Left cardiac atrium (tissue), 4 donors: ENCODE measurements at regions not wholly inside any gene's neighbourhood (a gene's known extent, or its start where the extent isn't known, plus 50 kb on each side); places are given as distances from the start of the nearest gene placed in this dataset.

Experiments
- ATAC-seq, 2 donors: fragments of 200-7000 bp; cut with Tn5 transposase; one replicate each; pipeline ENCODE4 v1.9.1; 2020; ENCODE audit warnings: mild to moderate bottlenecking in 2 of 2, moderate library complexity in 2 of 2
- DNase-seq: peaks from one replicate; pipeline ENCODE4 v3.0.0-alpha.2; 2020
- intact Hi-C, 2 donors: fragments of 100-400 bp; cut with DNase I; formaldehyde crosslinking; loops; one replicate each; pipeline versions ENCODE4 v1.14.1 to v1.15.1; 2022 to 2023
- donor health status: DM: no; HTN: yes; CAD: no.
- donor health status: DM: no; HTN: yes; CAD: no; lungs with severe emphysema.
- donor health status: DM: yes; HTN: yes; CAD: no.
- donor health status: Dilated cardiomyopathy.

DNA sequence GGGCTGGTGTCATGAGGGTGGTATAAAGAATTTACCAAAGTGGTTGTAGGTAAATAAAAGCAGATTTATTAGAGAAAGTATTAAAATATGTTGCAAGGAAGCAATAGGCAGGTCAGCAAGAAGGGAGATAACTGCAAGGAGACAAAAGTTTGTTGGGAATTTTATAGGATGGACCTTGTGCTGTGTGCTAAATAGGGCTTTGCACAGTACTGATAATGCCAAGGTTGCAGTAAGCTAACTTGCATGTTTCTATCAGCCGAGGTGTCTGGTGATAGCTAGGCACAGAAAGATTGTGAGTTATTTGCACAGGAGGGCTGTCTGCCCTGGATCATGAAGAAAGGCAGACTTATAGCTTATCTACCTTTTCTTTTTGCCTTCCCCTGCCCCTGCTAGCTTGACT lies 102.5 kb upstream of the SPRED1 start:
- intact Hi-C loops: no loop called here
- DNase-seq (no peak), ATAC-seq (no peak)

DNA sequence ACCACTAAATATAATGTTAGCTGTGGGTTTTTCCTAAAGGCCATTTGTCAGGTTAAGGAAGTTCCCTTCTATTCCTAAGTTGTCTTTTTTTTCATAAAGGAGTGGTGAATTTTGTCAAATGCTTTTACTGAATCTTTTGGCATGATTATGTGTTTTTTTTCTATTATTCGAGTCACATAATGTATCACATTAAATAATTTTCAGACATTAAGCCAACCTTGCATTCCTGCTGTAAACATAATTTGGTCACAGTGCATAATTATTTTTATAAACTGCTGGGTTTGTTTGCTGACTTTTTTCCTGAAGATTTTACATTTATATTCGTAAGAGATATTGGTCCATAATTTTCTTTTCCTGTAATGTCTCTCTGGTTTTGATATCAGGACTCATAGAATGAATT lies 101.8 kb upstream of the SPRED1 start:
- intact Hi-C loops: no loop called here
- DNase-seq (no peak), ATAC-seq (no peak)

DNA sequence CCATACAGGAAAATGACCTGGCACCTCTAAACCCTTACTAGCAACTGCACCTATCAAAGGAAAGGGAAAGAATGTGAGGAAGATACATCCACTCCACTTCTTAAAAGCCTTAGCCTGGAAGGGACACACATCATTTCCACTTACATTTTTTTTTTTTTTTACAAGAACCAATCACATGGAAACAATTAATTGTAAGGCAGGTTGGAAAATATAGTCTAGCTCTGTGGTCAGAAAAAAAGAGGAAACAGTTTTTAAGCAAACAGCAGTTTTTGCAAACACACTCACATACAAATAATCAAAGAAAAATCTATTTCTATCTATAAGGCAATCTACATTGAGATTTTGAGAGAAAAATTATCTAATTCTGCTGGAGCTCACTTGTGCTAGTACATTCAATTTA lies 98.9 kb upstream of the SPRED1 start:
- no peak for ATAC-seq
- no peak for DNase-seq
- intact Hi-C loops: no loop called here

DNA sequence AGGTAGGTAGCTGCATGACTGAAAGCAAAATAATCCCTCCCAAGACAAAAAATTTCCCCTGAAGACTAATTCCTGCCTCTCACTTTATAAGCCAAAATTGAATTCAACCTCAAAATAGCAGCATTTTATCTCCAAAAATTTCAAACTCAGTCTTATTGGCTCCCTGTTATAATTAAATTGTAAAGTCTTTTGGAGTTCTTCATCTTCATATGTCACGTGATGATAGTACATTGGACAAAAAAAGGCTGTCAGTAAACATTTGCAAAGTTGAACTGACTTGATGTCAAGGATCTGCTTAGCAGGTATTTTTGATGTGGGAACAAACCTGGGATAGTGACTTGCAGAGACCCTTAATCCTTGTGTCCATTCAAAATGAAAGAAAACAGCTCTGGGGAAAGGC lies 98.4 kb upstream of the SPRED1 start:
- ATAC-seq (no peak), DNase-seq (no peak)
- intact Hi-C loops: no loop called here

DNA sequence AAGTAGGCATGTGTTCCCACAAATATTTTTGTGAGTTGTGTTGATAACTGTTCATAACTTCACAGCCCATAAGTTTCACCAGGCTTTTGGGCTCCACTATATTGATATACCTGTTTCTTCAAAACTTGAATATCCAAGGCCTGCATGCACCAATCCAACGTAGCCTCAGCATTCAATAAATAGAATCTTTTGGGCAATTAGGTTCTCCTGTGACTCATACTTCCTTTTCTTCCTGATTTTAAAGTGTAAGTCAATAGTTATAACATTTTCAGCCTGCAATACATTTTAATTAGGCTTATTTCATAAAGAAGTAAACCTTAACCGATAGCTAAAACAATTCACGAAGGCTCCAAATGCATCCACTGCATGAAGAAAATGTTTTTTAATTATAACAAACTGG lies 97.8 kb upstream of the SPRED1 start:
- intact Hi-C loops: no loop called here
- no peak for ATAC-seq

DNA sequence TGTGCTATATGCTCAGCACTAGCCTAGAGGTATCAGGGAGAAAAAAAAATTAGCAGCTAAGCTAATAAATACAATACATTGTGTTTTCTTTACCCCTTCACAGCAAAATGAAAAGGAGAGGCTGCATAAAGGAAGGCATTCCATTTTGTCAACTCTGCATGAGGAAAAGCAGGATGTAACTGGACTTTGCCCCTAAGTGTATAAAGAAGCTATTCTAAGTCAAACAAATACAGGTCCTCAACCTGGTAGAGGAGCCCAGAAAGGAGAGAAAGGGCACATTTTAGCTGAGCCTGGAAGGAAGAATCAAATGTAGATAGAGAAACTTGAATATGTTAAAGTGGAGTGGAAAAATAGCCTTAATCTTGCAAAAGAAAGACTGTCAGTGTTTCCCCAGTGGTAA lies 89.0 kb upstream of the SPRED1 start:
- intact Hi-C loops: no loop called here
- DNase-seq: no peak
- ATAC-seq: no peak

More for the DNA sequence above, 97.8 kb upstream of the SPRED1 start:
- no peak for DNase-seq

DNA sequence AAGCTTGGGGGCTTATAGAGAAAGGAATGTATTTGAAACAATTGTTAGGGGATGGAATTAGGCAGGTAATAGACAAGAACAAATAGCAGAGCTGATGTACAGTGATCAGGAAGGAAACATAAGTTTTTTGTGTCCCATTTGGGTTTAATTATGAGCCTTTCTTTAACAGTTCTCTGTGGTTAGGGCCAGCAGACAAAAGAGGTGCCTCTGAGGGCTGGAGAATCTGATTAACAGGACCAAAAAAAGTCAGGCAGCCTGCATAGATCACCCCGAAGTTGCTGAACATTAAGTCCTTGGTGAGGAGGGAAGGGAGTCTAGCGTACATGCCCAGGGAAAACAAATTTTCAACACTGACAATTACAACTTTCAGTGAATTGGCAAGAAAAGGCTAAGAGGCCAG lies 88.6 kb upstream of the SPRED1 start:
- ATAC-seq (no peak), DNase-seq (no peak)
- intact Hi-C loops: no loop called here

DNA sequence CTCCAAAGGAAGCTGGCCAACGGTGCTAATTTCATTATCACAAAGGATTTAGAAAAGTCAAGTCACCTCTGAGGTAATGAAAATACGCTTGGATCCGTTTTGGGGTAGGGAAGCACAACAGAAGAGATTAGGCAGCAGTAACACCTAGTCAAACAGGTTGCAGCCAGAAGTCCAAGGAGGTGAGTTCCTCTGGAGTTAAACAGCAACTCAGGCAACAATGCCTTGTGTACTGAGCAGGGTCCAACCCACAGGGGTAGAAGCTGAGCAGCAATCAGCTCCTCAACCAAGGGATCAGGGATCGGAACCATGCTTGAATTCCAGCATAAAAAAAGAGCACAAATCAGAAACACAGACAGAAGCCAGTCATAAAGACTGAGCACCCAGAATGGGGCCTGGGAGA lies 88.1 kb upstream of the SPRED1 start:
- DNase-seq (no peak), ATAC-seq (no peak)
- intact Hi-C loops: no loop called here

DNA sequence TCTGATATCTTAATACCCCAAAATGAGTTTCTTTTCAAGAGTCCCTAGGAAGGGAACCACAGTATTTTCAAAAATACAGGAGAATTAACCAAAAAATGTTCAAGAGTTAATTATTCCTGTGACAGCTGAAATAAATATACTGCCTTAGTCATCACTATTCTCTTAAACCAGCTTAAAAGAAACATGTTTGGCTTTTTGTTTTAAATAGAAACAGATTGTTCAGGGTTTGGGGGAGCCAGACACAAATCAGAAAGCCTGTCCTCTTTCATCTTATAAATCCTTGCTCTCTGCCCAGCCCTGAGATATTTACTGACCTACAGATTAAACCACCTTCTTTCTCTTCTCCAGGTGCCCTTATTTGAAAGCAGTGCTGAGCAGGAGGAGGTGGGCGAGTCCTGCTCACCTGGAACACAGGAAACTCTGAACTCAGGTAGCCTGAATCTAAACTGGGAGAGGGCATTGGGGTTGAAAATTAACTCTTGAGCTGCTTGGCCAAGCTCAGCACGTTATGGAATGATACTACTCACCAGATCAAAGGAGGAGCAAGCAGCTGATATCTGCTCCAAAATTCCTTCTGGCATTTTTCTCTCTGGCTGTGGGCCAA lies 84.1 kb upstream of the SPRED1 start:
- DNase-seq (no peak), ATAC-seq (no peak)
- intact Hi-C loops: no loop called here

DNA sequence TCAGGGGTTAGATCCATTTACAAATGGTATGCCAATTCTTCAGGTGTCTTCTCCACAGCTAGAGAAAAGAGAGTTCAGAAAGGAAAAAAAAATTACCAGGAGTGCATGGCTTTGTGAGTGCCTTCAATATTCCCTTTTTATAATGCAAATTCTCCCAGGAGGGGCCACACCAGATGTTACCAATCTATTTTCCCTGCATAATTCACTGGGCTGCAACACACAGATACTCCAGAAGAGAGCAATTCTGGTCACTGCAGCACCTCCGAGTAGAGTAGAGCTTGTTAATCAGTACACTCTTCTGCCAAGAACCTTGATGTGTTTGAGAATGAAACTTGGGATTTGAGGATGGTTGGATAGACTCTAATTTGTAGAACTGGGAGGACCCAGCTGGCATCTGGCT lies 80.7 kb upstream of the SPRED1 start:
- no peak for DNase-seq
- ATAC-seq: no peak
- intact Hi-C loops: no loop called here

DNA sequence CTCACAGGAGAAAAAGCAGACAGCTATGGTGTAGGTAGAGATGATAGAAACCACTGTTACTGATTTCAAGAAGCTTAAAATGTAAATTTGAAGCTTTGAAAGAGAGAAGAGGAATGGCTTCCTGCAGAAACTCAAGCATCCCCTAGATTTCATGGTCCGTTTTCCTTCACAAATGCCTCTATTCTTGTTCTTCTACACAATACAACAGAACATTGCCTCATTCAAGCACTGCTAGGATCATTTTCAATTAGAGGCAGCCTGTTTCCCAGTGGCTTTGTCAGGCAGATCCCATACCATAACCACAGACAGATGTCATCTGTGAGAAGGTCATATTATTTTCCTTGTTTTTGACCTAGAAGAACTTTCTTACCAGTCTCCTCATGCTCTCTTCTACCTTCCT lies 77.9 kb upstream of the SPRED1 start:
- no peak for ATAC-seq
- intact Hi-C loops: no loop called here

DNA sequence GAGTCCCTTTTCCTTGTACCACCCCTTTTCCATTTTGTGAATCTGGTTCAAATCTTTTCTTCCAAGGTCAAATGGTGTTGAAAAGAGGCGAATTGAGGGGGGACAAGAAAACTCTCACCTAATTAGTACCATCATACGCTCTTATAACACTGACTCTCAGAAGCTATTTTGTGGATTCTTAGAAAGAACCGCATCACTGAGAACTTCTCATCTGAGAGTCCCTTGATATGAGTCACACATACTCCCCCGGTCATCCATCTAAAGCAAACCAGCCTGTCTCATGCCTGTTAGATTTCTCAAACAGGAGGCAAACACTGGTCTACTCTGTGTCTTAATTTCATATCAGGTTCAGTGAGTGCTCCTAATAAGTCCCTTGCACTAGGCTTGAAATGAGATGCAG lies 76.5 kb upstream of the SPRED1 start:
- ATAC-seq: peak in 1 of 2 donors; percentile 33
- intact Hi-C loops: no loop called here

More for the DNA sequence above, 77.9 kb upstream of the SPRED1 start:
- DNase-seq: no peak

DNA sequence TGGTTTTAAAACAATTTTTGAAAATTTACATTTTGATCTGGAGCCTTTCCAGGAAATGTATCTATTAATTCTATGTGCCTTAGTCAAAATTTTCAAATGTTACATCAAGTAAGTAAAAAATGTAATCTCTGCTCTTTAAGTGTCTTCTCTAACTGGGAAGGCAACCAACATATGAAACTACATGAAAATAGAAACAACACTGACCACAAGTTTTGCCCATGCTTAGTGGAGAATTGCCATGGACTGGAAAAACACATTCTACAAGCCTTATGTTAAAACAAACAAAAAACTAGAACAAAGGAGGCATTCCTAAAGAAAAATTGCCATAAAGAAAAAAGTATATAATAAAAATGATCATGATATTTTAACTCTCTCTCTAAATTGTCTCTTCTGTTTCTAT lies 75.9 kb upstream of the SPRED1 start:
- DNase-seq (no peak), ATAC-seq (no peak)
- intact Hi-C loops: no loop called here

More for the DNA sequence above, 76.5 kb upstream of the SPRED1 start:
- no peak for DNase-seq

DNA sequence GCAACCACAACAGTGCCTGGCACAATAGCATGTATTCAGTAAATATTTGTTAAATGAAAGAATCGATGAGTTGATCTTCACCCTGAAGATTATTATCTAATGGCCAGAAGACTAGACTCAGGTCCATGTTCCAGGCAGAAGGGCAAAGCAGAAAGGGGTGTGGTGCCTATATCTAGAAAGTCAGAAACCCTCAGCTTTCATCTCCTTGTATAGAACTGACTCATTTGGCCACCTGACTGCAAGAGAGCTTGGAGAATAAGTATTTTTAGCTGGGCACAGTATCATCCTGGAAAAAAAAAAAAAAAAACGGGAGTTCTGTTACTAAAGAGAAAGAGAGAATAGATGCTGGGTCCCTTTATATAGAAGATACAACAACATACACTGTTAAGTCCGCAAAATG lies 69.7 kb upstream of the SPRED1 start:
- ATAC-seq: no peak
- intact Hi-C loops: no loop called here

DNA sequence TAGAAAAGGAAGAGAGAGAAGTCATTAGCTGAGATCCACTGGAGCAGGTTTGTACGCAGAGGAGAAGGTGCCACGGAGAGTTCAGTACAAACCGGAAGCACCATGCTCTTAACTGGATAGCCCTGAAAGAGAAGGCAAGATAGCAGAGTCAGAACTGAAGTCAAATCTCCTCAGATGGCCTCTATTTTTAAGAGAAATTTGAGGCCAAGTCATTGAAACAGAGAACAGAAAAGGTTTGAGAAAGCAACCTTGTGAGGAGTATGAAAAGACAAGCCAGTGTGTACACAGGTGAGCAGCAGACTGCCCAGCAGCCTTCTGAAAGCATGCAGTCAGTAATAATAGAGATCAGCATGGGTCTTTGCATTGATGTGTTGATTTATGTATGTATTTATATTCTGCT lies 66.1 kb upstream of the SPRED1 start:
- no peak for DNase-seq
- intact Hi-C loops: no loop called here
- ATAC-seq: no peak

More for the DNA sequence above, 69.7 kb upstream of the SPRED1 start:
- DNase-seq: no peak

DNA sequence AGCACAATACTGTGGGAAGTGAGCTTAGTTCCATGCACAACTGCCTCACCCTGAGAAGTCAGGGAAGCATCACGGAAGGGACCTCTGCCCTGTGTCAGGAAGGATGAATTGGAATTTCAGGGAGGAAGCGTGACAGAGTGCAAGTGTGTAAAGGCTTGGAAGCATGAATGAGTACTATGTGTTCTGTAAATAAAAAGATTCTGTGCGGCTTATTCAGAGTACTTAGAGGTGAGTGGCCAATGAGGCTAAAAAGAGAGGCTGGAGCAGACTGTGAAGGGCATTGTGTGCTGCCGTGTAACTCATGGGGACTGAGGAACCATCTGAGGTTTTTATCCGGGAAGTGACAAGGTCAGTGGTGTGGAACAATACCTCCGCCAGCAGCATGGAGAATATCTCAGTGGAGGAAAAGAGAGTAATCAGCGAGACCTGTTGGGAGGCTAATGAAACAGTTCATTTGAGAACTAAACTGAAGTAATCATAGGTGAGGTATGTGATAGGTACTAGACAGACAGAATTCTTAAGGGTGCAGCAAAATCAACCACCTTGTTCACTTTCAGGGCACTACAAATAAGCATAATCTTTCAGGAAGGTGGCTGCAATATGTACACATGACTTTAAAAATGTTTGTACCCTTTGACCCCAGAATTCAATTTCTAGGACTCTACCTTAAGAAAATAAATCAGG lies 64.9 kb upstream of the SPRED1 start:
- DNase-seq (no peak), ATAC-seq (no peak)
- intact Hi-C loops: no loop called here

DNA sequence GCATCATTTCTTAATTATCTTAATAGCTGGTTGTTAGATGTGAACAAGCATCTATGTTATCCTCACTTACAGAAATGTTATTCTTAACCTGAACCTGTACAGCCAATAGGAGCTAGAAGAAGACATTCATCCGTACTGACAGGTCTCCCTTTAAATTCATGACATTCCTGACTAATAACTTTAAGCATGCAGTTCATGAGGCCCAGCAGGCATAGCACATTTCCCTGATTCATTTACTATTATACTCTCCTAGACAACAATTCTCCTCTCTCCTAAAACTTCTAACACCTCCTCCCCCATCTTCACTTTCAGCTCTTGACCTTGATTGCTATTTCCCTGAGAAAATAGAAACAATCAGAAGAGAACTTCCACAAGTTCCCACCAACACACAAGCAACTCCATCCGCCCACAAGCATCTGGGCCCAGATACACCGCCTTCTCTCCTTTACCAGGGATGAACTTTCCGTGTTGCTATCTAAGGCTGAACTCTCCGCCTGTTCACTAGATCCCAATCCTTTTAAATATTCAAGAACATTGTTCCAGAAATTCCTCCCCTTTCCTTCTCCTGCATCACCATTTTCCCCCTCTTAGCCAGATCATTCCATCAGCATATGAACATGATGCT lies 62.9 kb upstream of the SPRED1 start:
- DNase-seq: no peak
- intact Hi-C loops: no loop called here
- no peak for ATAC-seq

DNA sequence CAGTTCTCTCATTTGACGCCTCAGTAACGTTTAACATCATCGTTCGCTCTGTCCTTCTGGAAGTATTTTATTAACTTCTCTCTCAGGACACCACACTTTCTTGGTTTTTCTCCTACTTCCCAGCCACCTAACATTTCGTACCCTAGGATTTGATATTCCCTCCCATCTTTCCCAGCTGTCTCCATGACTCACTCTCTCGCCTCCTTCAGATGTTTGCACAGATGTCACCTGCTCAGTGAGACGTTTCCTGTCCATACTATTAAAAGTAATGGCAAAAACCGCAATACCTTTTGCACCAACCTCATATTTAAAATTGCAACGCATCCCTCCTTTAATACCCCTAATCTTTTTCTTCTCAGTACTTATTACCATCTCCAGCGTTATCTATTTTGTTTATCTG lies 62.1 kb upstream of the SPRED1 start:
- ATAC-seq: no peak
- no peak for DNase-seq
- intact Hi-C loops: no loop called here

DNA sequence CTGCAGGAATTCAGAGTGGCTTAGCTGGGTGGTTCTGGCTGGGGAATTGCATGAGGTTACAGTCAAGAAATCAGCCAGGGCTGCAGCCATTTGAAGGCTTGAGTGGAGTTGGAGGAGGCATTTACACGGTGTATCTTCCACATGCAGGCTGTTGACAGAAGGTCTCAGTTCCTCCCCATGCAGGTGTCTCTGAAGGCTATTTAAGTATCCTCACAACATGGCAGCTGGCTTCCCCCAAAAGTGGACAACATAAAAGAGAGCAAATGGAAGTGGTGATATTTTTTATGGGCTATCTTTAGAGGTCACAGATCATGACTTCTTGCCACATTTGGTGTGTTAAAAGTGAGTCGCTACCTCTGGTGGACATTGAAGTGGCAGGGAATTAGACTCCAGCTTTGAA lies 60.1 kb upstream of the SPRED1 start:
- no peak for DNase-seq
- ATAC-seq: no peak
- intact Hi-C loops: no loop called here

DNA sequence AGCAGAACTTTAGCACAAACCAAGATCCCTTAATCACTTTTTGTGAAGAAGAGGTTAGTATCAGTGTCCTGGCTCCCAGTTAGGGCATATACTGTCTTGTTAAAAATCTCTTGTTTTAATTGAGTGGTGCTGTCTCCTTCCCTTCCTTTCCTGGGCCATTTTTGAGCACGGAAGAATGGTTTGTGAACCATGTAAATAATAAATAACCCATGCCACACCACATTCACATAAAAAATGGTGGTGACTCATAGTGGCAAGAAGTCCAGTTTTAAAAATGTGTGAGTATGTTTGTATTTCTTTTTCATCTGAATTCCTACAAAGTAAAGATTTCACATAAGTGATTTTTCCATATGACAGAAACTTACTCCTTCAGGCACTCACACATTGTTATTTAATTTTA lies 59.1 kb upstream of the SPRED1 start:
- ATAC-seq (no peak), DNase-seq (no peak)
- intact Hi-C loops: no loop called here
